PC-9 (cell line): ENCODE measurements at regions not wholly inside any gene's neighbourhood (a gene's known extent, or its start where the extent isn't known, plus 50 kb on each side); places are given as distances from the start of the nearest gene placed in this dataset.

ENCODE experiments used
- BruUV-seq: library from RNA; stranded (reverse); fragments of 400-500 nt; replicated peaks from 2 replicates; lab custom pipeline; 2021; lab: Mats Ljungman, UMichigan
- CTCF ChIA-PET: fragments of 300-600 bp; sonication (Branson Sonifier 250); formaldehyde crosslinking; loops from one replicate; lab custom pipeline; 2022; ENCODE audit warnings: antibody characterized with exemption; lab: Charles Lee
- POLR2A ChIA-PET: fragments of 300-600 bp; sonication (Branson Sonifier 250); formaldehyde crosslinking; loops from one replicate; lab custom pipeline; 2022; ENCODE audit warnings: antibody characterized with exemption; ENCODE audit not compliant: unreplicated experiment; lab: Charles Lee
- DNase-seq, 2 experiments: peaks; one replicate each; pipeline versions ENCODE4 v3.0.0 to v3.0.0-alpha.2; 2015 to 2022; ENCODE audit warnings: mixed read lengths in 1 of 2
- H2AFZ ChIP-seq: fragments of 200-600 bp; sonication (generic); 2 replicates; pipeline ENCODE4 v1.8.1; 2017; ENCODE audit warnings: antibody characterized with exemption
- H3F3A ChIP-seq: fragments of 200-600 bp; sonication (generic); 2 replicates; pipeline ENCODE4 v1.8.1; 2017; ENCODE audit warnings: antibody characterized with exemption, mild to moderate bottlenecking, low read depth; ENCODE audit not compliant: insufficient read depth
- H3K27ac ChIP-seq: fragments of 200-600 bp; sonication (generic); 2 replicates; pipeline ENCODE4 v1.6.1; 2016; ENCODE audit warnings: mixed run types
- H3K27me3 ChIP-seq: fragments of 200-600 bp; sonication (generic); 2 replicates; pipeline ENCODE4 v1.6.1; 2016; ENCODE audit warnings: low read depth, mixed run types; ENCODE audit not compliant: insufficient read depth
- H3K36me3 ChIP-seq: fragments of 200-600 bp; sonication (generic); 2 replicates; pipeline ENCODE4 v1.6.1; 2016; ENCODE audit warnings: low read depth, mixed run types
- H3K4me1 ChIP-seq: fragments of 200-600 bp; sonication (generic); replicated peaks from 2 replicates; pipeline ENCODE4 v1.6.1; 2016; ENCODE audit warnings: mixed run types; ENCODE audit not compliant: insufficient read depth
- H3K4me2 ChIP-seq: fragments of 200-600 bp; sonication (generic); 2 replicates; pipeline ENCODE4 v1.6.1; 2017; ENCODE audit warnings: mixed run types
- H3K4me3 ChIP-seq: fragments of 200-600 bp; sonication (generic); 2 replicates; pipeline ENCODE4 v1.6.1; 2016; ENCODE audit warnings: mixed run types
- H3K79me2 ChIP-seq: fragments of 200-600 bp; sonication (generic); 2 replicates; pipeline ENCODE4 v1.6.1; 2017; ENCODE audit warnings: low read depth, mixed run types
- H3K9me2 ChIP-seq: fragments of 200-600 bp; sonication (generic); 2 replicates; pipeline ENCODE4 v1.8.1; 2017; ENCODE audit warnings: mild to moderate bottlenecking; ENCODE audit not compliant: insufficient read depth
- H3K9me3 ChIP-seq: fragments of 200-600 bp; sonication (generic); 2 replicates; pipeline ENCODE4 v1.8.1; 2016; ENCODE audit warnings: low read depth; ENCODE audit not compliant: insufficient read depth
- H4K20me1 ChIP-seq: fragments of 200-600 bp; sonication (generic); 2 replicates; pipeline ENCODE4 v1.8.1; 2017; ENCODE audit not compliant: insufficient read depth
- CTCF ChIP-seq: fragments of 200-600 bp; sonication (generic); conservative IDR thresholded peaks from 2 replicates; pipeline ENCODE4 v1.6.1; 2017; ENCODE audit warnings: mixed run types, antibody characterized with exemption, mild to moderate bottlenecking, moderate library complexity
- EZH2 ChIP-seq: fragments of 200-600 bp; sonication (generic); IDR thresholded peaks from 2 replicates; pipeline ENCODE4 v1.8.0; 2017; ENCODE audit warnings: antibody characterized with exemption, low read depth
- intact Hi-C: fragments of 100-400 bp; cut with micrococcal nuclease; formaldehyde crosslinking; loops from one replicate; pipeline ENCODE4 v1.10.0; 2022; ENCODE audit not compliant: unreplicated experiment

- DNase-seq, result no peak
- no peaks in the 10 kb centered on the region for H3K9me2 ChIP-seq
- intact Hi-C loops, result no loop called here
- no peaks in the 10 kb centered on the region for H3K36me3 ChIP-seq
- H3K79me2 ChIP-seq, result no peaks in the 10 kb centered on the region
- ChIA-PET POLR2A (no interaction called here), CTCF (no interaction called here)
- H3K4me3 ChIP-seq, result no peak overlapping the region
- BruUV-seq, result no TSS peak
- H3K9me3 ChIP-seq, result peaks cover 15% of the 10 kb centered on the region
- TF ChIP-seq CTCF, result no peak
- no peak for TF ChIP-seq EZH2
- no peaks in the 10 kb centered on the region for H3K27me3 ChIP-seq
- H3F3A ChIP-seq, result no peaks in the 10 kb centered on the region
- no peak overlapping the region for H3K27ac ChIP-seq
- no peak overlapping the region for H3K4me2 ChIP-seq
- H3K4me1 ChIP-seq, result peaks cover 13% of the 10 kb centered on the region
- no peak overlapping the region for H2AFZ ChIP-seq
- H4K20me1 ChIP-seq, result no peaks in the 10 kb centered on the region
These were observed 379.2 kb downstream of the AASDHPPT start for GRCh38 chr11:106456647-106457046.

- intact Hi-C loops, result no loop called here
- TF ChIP-seq EZH2 (no peak), CTCF (no peak)
- Histone ChIP-seq H3K27me3 (no peaks in the 10 kb centered on the region), H3K9me2 (no peaks in the 10 kb centered on the region), H3F3A (no peaks in the 10 kb centered on the region), H2AFZ (0 out of 2 replicates have a peak overlapping the region, but pooled peaks have one; percentile 25), H3K4me3 (no peak overlapping the region), H3K9me3 (peaks cover 15% of the 10 kb centered on the region), H3K4me2 (no peak overlapping the region), H3K79me2 (no peaks in the 10 kb centered on the region), H3K4me1 (peaks cover 23% of the 10 kb centered on the region), H4K20me1 (no peaks in the 10 kb centered on the region), H3K27ac (no peak overlapping the region), H3K36me3 (no peaks in the 10 kb centered on the region)
- peak in 1 of 2 experiments; percentile 78 for DNase-seq
- CTCF ChIA-PET, result no interaction called here
- POLR2A ChIA-PET, result no interaction called here
- BruUV-seq, result no TSS peak
These were observed 380.3 kb downstream of the AASDHPPT start for GRCh38 chr11:106457727-106458126.

GRCh38 chr11:106459135-106459534 lies 381.7 kb downstream of the AASDHPPT start:
- no TSS peak for BruUV-seq
- H2AFZ ChIP-seq, result no peak overlapping the region
- intact Hi-C loops, result no loop called here
- H3K27me3 ChIP-seq, result no peaks in the 10 kb centered on the region
- H4K20me1 ChIP-seq, result no peaks in the 10 kb centered on the region
- H3F3A ChIP-seq, result no peaks in the 10 kb centered on the region
- no peak overlapping the region for H3K4me3 ChIP-seq
- CTCF ChIA-PET, result no interaction called here
- no peak overlapping the region for H3K27ac ChIP-seq
- H3K9me2 ChIP-seq, result no peaks in the 10 kb centered on the region
- TF ChIP-seq CTCF, result no peak
- no peak for TF ChIP-seq EZH2
- no peak for DNase-seq
- POLR2A ChIA-PET, result no interaction called here
- peaks cover 5% of the 10 kb centered on the region; the same call in 1 of the 2 replicates for H3K9me3 ChIP-seq
- H3K36me3 ChIP-seq, result no peaks in the 10 kb centered on the region
- H3K4me1 ChIP-seq, result peaks cover 23% of the 10 kb centered on the region
- H3K4me2 ChIP-seq, result no peak overlapping the region
- no peaks in the 10 kb centered on the region for H3K79me2 ChIP-seq
